ENCODE measurements at regions not wholly inside any gene's neighbourhood (a gene's known extent, or its start where the extent isn't known, plus 50 kb on each side); places are given as distances from the start of the nearest gene placed in this dataset.
"Not testable (repeated sequence)": the region's sequence is repeated elsewhere in the genome, so short reads cannot be mapped to it uniquely, and the experiment has no call there.

- DNase-seq (ENCODE audit: low read depth, low spot score), result no peak
Observed at GRCh38 chr6:137802408-137803182, 64.5 kb upstream of the TNFAIP3 start.

- DNase-seq (ENCODE audit: low read depth, low spot score), result no peak
Observed at GRCh38 chr6:137804637-137805036, 62.4 kb upstream of the TNFAIP3 start.

DNA sequence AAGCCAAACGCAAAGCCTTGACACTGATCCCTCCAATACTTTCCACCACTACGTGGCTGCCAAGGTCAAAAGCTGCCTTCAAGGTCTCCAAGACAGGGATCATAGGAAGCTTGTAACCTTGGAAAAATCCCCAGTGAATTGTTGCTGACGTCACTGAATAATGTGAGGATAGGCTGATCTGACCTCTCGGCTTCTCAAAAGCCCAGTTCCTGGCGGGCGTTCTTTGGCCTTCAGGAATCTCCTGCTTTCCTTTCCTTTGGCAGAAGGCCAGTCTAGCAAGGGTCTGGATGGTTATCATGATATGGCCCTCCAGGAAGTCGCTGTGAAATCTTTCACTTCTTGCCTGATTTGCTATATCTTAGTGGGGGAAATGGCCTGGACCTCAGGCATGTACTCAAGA lies 61.4 kb upstream of the TNFAIP3 start:
- DNase-seq (ENCODE audit: low read depth, low spot score), result no peak

DNA sequence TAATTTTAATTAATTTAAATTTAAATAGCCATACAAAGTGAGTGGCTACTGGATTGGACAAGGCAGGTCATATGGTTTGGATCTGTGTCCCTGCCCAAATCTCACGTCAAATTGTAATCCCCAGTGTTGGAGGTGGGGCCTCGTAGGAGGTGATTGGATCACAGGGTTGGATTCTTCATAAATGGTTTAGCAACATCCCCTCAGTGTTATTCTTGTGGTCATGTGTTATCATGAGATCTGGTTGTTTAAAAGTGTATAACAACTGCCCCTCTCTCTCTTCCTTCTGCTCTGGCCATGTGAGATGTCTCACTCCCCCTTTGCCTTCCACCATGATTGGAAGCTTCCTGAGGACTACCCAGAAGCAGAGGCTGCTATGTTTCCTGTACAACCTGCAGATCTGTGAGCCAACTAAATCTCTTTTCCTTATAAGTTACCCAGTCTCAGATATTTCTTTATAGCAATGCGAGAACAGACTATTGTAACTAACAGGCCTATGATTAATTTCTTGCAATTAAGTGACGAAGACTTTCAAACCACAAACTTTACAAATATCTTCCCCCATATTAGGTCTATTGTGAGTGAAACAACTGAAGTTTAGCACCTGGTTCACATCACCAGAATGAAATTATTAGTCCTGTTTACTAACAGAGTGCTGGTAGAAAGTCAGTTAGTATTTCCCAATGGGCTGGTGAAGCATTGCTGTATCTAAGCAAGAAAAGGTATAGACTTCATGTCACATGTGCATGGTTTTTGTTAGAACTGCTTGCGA lies 60.0 kb upstream of the TNFAIP3 start:
- DNase-seq (ENCODE audit: low read depth, low spot score), result no peak

- DNase-seq (ENCODE audit: low read depth, low spot score), result no peak
Observed at GRCh38 chr6:137808191-137808590, 58.9 kb upstream of the TNFAIP3 start.

DNA sequence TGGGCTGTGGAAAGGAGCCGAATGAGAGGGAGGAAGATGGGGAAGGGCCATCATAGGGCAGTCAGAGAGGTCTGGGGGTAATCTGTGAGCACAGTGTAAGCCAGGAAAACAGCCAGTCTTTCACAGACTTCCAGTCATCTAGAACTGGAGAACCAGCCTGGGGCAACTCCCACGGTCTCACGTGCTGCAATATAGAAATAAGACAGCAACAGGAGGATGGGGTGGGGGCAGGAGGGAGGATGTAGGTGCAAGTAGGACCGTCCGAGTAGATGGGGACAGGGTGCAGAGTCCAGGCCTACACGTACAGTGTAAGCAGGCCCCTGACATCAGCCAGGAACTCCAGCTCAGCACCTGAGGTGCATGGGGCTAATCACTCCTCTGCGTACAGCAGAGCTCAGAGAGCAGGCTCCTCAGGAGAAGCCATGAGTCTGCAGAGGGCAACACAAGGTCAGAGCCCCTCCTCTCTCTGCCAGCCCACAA lies 58.2 kb upstream of the TNFAIP3 start:
- DNase-seq (ENCODE audit: low read depth, low spot score), result no peak

DNA sequence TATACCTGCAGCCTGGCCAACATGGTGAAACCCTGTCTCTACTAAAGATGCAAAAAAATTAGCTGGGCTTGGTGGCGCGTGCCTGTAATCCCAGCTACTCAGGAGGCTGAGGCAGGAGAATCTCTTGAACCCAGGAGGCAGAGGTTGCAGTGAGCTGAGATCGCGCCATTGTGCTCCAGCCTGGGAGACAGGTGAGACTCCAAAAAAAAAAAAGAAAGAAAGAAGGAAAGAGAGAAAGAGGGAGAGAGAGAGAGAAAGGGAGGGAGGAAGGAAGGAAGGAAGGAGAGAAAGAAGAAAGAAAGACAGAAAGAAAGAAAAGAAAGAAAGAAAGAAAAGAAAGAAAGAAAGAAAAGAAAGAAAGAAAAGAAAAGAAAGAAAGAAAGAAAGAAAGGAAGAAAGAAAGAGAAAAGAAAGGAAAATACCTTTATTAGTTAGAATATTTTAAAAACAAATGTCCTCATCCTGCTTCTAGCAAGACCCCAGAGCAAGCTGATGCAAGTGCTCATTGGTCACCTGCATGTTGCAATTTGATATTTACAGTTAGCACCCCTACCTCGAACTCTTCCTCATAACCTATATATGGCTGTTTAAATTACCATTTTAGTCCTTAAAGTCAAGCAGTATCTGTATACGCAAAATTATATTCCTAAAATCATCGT lies 57.0 kb upstream of the TNFAIP3 start:
- not testable (repeated sequence) for DNase-seq (ENCODE audit: low read depth, low spot score)

GRCh38 chr6:137810554-137811120 lies 56.4 kb upstream of the TNFAIP3 start:
- DNase-seq (ENCODE audit: low read depth, low spot score), result no peak

DNA sequence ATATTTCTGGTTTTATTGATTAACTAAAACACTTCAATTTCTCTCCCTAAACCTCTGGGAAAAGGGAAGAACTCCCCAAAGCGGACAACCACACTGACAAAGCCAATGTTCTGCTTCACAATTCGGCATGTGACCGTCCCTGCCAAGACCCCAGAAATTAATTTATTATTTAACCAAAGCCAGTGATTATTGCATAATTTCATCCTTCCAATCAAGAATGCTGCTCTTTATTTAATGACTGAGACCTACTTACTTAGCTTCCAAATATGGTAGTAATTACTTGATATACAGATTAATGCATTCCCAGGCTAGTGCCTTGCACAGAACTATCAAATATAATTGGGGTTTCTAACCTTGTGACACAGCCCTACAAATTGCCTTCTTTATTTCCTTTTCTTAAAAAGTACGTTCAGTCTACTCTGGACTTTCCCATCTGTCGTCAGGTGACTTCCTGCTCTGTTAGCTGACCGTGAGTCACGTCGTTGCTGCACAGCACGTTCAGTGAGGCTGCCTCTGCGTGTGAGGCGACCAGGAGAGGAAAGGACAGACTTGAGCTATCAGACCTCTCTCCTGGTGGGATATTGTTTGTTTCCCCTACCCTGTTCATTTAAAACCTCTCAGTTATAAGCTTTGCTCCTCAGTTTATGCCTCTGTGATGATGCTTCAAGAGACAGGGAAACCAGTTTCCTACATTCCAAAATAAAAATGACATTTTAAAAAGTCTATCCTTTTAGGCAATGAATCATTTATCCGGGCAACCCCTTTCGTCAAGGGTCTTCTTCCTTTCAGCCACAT lies 55.7 kb upstream of the TNFAIP3 start:
- DNase-seq (ENCODE audit: low read depth, low spot score), result no peak

GRCh38 chr6:137811916-137812553 lies 55.0 kb upstream of the TNFAIP3 start:
- no peak for DNase-seq (ENCODE audit: low read depth, low spot score)

GRCh38 chr6:137813308-137813970 lies 53.6 kb upstream of the TNFAIP3 start:
- no peak for DNase-seq (ENCODE audit: low read depth, low spot score)

- not testable (repeated sequence) for DNase-seq (ENCODE audit: low read depth, low spot score)
Observed at GRCh38 chr6:137814030-137814429, 53.0 kb upstream of the TNFAIP3 start.

- DNase-seq (ENCODE audit: low read depth, low spot score), result no peak
Observed at GRCh38 chr6:137815692-137816091, 51.4 kb upstream of the TNFAIP3 start.

- no peak for DNase-seq (ENCODE audit: low read depth, low spot score)
Observed at GRCh38 chr6:137816133-137816579, 50.9 kb upstream of the TNFAIP3 start.

DNA sequence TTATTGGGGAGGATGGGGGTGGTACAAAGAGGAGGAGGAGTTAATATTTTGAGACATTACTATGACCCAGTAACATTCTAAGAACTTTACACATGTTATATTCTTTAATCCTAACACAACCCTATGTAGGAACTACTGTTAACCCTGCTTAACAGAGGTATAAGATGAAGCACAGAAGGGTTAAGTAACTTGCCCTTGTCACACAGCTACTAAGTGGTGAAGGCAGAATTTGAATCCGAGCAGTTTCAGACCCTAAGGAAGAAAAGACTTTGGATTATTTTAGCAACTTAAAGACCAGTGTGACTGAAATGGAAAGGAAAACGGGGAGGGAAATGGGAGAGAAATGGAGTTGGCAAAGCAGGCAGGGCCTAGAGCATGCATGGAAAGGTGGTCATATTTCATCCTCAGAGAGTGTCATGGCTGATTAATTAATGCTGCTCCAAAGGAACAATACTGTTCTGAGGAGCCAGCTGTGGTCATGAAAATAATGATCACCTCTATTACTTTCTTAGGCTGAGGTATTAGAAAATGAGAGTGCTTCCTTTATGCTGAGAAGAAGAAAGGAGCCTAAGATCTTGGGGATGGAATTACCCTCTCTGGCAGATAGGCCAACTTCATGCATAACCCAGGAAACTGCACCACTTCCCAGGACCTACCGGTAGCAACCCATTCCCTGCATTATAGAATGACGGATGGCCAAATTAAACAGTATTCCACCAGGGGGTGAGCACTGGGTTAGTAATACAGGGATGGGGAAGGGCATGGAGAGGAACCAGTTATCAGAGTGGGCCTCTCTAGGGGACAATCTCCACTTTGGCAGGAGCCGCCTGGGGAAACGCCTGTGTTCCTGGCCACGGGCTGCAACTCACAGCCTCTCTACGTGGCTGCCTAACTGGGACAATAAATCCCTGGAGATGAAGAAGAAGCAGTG lies 50.1 kb upstream of the TNFAIP3 start:
- no peak for DNase-seq (ENCODE audit: low read depth, low spot score)

Data from smooth muscle cell of the brain vasculature (primary cell).